Kidney (tissue), 13 donors: ENCODE measurements at regions not wholly inside any gene's neighbourhood (a gene's known extent, or its start where the extent isn't known, plus 50 kb on each side); places are given as distances from the start of the nearest gene placed in this dataset.

Experiments used
- DNase-seq, 5 donors: peaks; one replicate each; pipeline ENCODE4 v3.0.0-alpha.2; 2013 to 2020
- FAIRE-seq: peaks from 2 replicates; lab custom pipeline; 2012; peaks lifted over from hg19 to GRCh38; lab: Jason Lieb, UNC
- H3K27ac ChIP-seq, 2 donors: one replicate each; pipeline ENCODE4 v1.7.0; 2013; ENCODE audit warnings: low read depth in 2 of 2, low read length in 2 of 2, inconsistent platforms in 1 of 2
- H3K27me3 ChIP-seq: one replicate; pipeline ENCODE4 v1.7.1; 2013; ENCODE audit warnings: low read length, inconsistent platforms; ENCODE audit not compliant: control insufficient read depth, insufficient read depth
- H3K36me3 ChIP-seq, 3 donors: one replicate each; pipeline versions ENCODE4 v1.7.0 to v1.7.1; 2013; ENCODE audit warnings: low read length in 3 of 3, control low read depth in 1 of 3, inconsistent platforms in 1 of 3; ENCODE audit not compliant: insufficient read depth in 3 of 3, control insufficient read depth in 2 of 3
- H3K4me1 ChIP-seq, 3 donors: one replicate each; pipeline versions ENCODE4 v1.7.0 to v1.7.1; 2013; ENCODE audit warnings: low read length in 3 of 3, inconsistent platforms in 1 of 3, low read depth in 1 of 3; ENCODE audit not compliant: control insufficient read depth in 2 of 3, insufficient read depth in 2 of 3
- H3K4me3 ChIP-seq, 3 donors: one replicate each; pipeline versions ENCODE4 v1.7.0 to v1.8.1; 2013; ENCODE audit warnings: low read length in 3 of 3, control low read depth in 1 of 3, inconsistent platforms in 1 of 3
- H3K9ac ChIP-seq, 3 donors: one replicate each; pipeline versions ENCODE4 v1.7.0 to v1.7.1; 2013; ENCODE audit warnings: low read length in 3 of 3, control low read depth in 1 of 3, inconsistent platforms in 1 of 3
- H3K9me3 ChIP-seq, 3 donors: one replicate each; pipeline versions ENCODE4 v1.7.0 to v1.7.1; 2013; ENCODE audit warnings: low read length in 3 of 3, control low read depth in 1 of 3, inconsistent platforms in 1 of 3; ENCODE audit not compliant: control insufficient read depth in 2 of 3, insufficient read depth in 1 of 3
- intact Hi-C: fragments of 100-400 bp; cut with DNase I; formaldehyde crosslinking; loops from one replicate; pipeline ENCODE4 v1.11.1; 2022
- TF ChIP-seq, protein P1 (sequence below): IDR thresholded peaks from 3 replicates; pipeline ENCODE4 v1.5.1; 2012; ENCODE audit warnings: mild to moderate bottlenecking, moderate library complexity, borderline replicate concordance; ENCODE audit not compliant: insufficient read depth; ENCODE audit errors: extremely low read depth
- donor health status: control.
- donor health status: control.
- donor health status: control.
- donor health status: control.
- donor health status: control.
- donor health status: DM: yes; HTN: yes; CAD: no.
- donor health status: Normal renal cell carcinoma (clear cell type).

DNA sequence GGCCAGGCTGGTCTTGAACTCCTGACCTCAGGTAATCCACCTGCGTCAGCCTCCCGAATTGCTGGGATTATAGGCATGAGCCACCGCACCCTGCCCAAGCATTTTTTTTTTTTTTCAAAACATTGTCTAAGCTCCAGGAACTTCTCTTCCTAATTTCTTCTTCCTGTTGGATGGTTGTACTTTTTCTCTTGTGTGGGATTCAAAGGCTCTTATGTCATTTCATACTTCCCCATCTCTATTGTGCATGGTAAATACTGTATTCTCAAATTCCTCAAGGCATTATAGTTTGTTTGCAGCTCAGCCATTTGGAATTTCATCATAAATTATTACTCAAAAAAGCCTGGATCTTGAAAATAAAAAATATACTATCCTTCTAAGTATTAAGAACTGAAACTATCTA, 199.1 kb upstream of the GADL1 start:
- Histone ChIP-seq H3K4me3 (no peak overlapping the region), H3K36me3 (no peaks in the 10 kb centered on the region), H3K9ac (no peak overlapping the region), H3K4me1 (no peaks in the 10 kb centered on the region), H3K9me3 (no peaks in the 10 kb centered on the region), H3K27me3 (no peaks in the 10 kb centered on the region), H3K27ac (no peak overlapping the region)
- DNase-seq (no peak), FAIRE-seq (no peak)
- intact Hi-C loops = no loop called here
- TF ChIP-seq, protein P1, sequence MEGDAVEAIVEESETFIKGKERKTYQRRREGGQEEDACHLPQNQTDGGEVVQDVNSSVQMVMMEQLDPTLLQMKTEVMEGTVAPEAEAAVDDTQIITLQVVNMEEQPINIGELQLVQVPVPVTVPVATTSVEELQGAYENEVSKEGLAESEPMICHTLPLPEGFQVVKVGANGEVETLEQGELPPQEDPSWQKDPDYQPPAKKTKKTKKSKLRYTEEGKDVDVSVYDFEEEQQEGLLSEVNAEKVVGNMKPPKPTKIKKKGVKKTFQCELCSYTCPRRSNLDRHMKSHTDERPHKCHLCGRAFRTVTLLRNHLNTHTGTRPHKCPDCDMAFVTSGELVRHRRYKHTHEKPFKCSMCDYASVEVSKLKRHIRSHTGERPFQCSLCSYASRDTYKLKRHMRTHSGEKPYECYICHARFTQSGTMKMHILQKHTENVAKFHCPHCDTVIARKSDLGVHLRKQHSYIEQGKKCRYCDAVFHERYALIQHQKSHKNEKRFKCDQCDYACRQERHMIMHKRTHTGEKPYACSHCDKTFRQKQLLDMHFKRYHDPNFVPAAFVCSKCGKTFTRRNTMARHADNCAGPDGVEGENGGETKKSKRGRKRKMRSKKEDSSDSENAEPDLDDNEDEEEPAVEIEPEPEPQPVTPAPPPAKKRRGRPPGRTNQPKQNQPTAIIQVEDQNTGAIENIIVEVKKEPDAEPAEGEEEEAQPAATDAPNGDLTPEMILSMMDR = no peak

DNA sequence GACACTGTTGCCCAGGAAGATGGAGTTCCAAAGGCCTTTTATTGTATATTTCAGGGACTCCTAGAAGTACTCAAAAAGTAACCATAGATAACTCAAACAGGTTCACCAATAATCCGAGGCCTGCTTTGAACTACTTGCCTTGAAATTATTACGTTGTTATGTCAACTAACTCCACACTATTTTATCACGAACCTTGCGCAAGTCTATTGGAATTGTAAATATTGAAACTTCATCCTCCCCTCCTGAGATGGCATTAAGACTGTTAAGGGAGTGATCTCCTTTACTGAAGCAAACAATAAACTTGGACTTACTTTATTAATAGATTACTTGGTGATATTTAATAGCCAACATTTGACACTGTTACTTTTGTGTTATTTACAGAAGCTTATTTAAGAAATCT, 199.6 kb upstream of the GADL1 start:
- Histone ChIP-seq H3K36me3 (no peaks in the 10 kb centered on the region), H3K9me3 (no peaks in the 10 kb centered on the region), H3K27ac (no peak overlapping the region), H3K27me3 (no peaks in the 10 kb centered on the region), H3K4me3 (no peak overlapping the region), H3K9ac (no peak overlapping the region), H3K4me1 (no peaks in the 10 kb centered on the region)
- intact Hi-C loops = no loop called here
- TF ChIP-seq, protein P1 = no peak
- no peak for FAIRE-seq
- DNase-seq = no peak

DNA sequence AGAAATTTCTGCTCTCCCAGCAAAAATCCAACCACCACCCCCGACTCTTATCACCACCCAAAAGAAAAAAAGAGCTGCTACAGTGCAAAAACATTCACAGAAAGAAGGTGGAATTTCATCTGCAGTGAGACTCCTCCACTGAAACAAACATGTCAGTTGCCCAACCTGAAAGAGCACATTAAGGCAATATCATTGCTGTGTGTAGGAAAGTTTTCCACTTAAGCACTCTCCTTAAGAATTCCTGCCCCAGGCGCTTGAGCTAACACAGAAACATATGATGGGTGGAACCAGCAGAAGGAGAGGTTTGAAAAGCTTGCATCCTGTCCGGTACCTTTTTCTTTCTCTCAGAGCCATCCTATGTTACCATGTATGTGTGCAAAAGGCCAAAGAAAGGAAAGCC, 200.8 kb upstream of the GADL1 start:
- H3K4me3 ChIP-seq = no peak overlapping the region
- H3K27ac ChIP-seq = no peak overlapping the region
- intact Hi-C loops = no loop called here
- no peak for FAIRE-seq
- no peaks in the 10 kb centered on the region for H3K4me1 ChIP-seq
- TF ChIP-seq, protein P1 = no peak
- H3K27me3 ChIP-seq = no peaks in the 10 kb centered on the region
- H3K9ac ChIP-seq = no peak overlapping the region
- peak in 1 of 5 donors; percentile 27 for DNase-seq
- no peaks in the 10 kb centered on the region for H3K9me3 ChIP-seq
- H3K36me3 ChIP-seq = no peaks in the 10 kb centered on the region
